CD4-positive, alpha-beta T cell treated with Interleukin-1 beta for 1 hour (primary cell): ENCODE measurements at regions not wholly inside any gene's neighbourhood (a gene's known extent, or its start where the extent isn't known, plus 50 kb on each side); places are given as distances from the start of the nearest gene placed in this dataset.
"Not testable (repeated sequence)": the region's sequence is repeated elsewhere in the genome, so short reads cannot be mapped to it uniquely, and the experiment has no call there.

Experiments used
- DNase-seq, 2 donors: peaks; one replicate each; pipeline ENCODE4 v3.0.0-alpha.2; 2020 to 2022

DNA sequence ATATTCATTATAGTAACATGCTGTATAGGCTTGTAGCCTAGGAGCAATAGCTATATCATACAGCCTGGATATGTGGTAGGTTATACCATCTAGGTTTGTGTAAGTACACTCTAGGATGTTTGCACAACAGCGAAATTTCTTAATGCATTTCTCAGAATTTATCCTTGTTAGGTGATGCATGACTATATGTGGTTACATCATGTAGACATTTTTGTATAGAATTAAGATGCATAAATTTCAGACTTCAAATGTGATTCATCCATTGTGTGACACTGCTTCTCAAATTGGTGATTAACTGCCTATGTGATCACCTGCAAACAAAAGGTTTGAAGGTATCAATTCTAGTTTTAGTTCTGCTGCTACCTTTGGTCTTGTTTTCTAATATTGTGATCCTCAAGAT, 1787.0 kb upstream of the PIK3C3 start:
- no peak for DNase-seq

DNA sequence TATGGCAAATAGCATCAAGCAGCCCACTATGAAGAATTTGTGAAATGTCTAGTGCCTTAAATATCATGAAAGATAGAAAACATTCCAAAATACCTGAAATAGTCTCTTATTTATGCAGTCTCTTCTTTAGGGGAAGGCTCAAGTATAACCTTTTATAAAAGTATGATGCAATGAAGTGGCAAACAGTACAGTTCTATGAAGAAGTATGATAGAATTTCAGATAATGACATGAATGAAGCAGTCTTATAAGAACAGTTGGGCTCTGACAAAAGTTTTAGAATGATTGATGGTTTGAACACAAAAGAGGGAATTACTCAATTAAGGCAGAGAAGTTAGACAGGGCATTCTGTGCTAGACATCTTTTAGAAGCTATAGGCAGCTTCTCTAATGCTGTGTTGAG, 1791.8 kb upstream of the PIK3C3 start:
- no peak for DNase-seq

DNA sequence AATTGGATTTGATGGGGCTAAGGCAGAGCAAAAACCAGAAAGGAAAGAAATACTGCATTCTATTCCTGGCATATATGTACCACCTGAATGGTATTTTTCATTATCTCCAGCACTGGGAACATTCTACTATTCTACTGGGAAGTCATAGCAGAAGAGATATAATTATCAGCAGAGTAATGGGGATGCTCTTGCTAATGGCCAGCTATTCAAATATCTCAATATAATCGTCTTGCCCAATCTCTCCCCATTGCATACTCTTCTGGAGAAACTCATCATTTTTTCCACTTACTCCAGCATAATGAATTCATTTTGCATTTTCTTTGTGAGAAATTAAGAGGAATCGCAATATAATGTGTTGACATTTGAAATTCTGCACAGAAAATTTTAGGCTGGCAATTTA, 1794.7 kb upstream of the PIK3C3 start:
- no peak for DNase-seq

DNA sequence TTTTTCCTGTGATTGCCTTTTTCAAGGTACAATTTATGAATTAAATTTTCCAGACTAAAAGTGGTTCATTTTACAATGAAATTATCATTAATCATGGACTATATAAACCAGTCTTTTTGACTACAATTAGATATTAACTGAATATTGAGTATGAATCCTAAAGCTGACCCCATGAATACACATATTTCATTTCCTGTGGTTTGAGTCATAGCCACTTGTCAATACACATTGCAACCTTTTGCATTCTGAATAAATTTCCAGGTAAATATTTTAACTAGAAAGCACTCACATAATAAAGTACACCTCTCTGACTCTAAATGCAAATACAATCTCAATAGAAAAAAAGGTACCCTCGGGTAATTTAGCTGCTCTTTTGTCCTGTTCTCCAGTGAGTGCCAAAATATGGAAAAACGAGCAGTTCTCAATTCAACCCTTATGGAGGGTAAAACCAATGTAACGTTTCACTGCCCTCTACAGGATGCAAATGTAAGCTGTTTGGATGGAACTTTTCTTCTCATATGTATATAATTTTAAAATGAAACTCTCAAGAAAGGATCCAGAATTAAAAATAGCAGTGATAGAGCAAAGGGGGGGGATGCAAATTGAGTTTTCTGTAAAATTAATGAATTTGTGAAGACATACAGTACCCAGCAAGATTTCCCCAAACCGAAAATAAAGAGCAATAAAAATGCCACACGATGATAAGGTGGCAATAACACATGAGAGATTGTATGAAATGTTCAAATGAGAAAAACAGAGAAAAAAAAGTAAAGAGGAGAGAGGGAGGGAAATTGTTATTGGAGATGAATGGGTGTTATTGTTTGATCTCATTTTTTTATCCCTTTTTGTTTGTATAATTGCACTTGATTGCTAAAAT, 1795.7 kb upstream of the PIK3C3 start:
- no peak for DNase-seq

DNA sequence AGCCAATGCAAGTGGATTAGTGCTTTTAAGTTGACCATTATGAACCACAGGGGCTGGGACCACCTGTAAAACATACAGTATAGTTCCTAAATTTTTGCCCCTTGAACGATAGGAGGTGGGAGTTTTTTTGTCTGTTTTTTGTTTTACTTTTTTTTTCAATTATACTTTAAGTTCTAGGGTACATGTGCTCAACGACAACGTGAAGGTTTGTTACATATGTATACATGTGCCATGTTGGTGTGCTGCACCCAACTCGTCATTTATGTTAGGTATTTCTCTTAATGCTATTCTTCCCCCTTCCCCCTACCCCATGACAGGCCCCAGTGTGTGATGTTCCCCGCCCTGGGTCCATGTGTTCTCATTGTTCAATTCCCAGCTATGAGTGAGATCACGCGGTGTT, 1797.9 kb upstream of the PIK3C3 start:
- DNase-seq, result no peak

DNA sequence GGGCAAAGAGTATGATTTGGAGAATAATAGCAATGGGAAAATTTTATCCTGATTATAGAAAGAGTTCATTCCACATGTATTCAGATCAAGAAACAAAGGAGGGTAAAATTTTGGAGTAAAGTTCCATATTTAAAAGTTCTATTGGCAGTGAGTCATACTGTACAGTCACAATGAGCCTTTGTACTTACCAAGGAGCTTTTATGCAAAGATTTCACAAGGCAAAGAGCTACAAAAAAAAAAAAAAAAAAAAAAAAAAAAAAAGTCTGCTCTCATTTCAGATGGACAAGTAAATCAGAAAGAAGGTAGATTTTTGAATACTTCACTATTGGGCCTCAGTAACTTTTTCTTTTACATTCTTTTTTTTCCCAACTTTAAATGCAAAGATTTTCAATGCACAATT, 1802.2 kb upstream of the PIK3C3 start:
- no peak for DNase-seq

DNA sequence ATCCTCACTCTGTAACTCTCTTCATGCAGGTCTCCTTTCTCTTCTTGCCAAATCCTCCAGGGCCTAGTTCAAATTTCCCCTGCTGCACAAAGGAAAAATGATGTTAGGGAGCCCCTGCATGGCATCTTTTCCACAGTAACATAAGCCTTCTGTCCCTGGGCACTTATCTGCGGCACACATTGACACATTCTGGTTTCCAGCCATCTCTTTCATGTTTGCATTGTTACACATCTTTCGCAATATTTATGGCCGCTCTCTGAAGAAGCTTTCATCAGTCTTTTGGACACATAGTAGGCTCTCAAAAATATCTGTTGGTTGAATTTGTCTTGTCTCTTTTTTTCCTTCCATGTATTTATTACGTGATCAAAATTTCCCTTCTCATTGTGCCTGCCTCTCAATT, 1806.1 kb upstream of the PIK3C3 start:
- no peak for DNase-seq

DNA sequence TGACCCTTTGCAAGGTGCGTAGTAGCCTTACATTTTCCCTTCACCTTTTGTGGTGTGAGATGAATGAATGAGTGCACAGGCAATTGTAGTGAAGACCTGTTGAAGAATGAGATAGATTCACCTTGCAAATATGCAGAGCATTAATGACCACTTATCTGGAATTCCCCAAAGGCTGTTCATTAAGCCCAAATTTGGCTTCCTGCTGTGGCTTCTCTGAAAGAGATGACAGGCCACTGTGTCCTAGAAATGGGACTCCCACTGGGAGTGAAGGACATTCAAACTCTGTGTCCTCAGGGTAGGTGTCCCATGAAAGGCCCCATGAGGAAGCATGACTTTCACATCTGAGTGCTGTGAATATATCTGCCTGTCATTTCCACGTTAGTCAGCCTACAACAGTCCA, 1821.8 kb upstream of the PIK3C3 start:
- no peak for DNase-seq

DNA sequence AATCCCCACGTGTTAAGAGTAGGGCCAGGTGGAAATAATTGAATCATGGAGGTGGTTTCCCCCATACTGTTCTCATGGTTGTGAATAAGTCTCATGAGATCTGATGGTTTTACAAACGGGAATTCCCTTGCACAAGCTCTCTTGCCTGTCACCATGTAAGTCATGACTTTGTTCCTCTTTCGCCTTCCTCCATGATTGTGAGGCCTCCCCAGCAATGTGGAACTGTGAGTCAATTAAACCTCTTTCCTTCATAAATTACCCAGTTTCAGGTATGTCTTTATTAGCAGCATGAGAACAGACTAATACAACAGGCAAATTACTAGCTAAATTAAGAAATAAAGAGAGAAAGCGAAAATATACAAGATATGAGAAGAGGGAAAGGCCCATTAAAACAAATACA, 1822.6 kb upstream of the PIK3C3 start:
- DNase-seq, result not testable (repeated sequence)

DNA sequence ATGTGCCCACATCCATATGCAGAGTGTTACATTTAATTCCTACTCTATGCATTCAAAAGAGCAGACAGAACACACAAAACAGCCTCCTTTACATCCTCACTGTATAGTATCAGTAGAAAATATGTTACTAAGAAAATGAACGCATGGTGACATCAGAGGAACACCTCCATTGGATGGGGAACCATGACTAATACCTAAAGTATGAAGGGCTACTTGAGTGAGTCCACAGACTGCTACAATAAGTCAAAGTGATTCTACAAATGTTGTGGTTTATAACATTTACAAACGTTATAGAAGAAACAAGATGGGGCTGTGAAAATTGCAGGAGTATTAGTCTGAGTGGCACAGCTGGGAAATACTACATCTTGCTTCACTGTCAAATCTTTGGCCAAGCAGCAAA, 1830.9 kb upstream of the PIK3C3 start:
- DNase-seq, result no peak

DNA sequence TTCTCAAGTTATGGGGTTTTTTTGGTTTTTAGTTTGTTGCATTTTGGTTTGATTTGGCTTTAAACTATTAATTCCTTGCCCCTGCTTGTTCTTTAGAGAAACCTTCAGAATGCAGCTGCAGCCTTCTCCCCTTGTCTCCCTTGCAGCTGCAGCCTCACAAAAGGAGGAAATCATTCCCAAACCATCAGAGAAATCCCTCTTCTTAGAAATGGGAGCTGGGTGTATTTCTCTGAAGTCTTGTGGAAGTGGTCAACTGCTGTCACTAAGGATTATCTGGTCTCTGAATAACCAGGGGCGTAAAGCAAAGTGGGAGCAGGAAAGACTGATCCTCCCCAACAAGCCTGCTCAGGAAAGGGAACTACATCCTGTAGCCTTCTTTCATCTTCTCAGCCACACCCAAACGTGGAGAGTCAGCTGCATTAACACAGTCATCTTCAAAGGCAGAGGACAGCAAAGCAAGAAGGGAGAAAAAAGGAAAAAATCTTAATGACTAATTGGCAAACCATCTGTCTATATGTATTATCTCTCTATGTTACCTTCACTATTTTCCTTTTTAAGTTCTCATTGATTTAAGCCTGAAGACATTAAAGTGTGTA, 1834.1 kb upstream of the PIK3C3 start:
- no peak for DNase-seq

DNA sequence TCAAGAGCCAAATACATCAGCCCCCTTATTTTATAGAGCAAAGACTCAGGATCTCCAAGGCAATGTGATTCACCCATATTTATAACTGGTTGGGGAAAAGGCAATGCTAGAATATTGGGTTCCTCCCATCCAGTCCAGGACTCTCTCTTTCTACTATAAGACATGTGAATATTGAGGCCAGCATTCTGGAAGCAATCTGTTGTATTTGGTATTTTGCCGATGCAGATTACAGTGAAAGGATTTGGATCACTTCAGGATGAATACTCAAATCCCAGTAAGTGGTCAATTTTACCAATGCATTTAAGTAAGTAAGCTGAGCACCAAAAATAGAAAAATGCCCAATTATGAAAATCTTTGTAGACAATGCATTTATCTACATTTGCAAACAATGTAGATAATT, 1834.7 kb upstream of the PIK3C3 start:
- no peak for DNase-seq

DNA sequence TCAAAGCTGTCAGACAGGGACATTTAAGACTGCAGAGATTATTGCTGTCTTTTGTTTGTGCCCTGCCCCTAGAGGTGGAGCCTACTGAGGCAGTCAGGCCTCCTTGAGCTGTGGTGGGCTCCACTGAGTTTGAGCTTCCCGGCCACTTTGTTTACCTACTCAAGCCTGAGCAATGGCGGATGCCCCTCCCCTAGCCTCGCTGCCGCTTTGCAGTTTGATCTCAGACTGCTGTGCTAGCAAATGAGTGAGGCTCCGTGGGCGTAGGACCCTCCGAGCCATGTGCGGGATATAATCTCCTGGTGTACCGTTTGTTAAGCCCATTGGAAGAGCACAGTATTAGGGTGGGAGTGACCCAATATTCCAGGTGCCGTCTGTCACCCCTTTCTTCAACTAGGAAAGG, 1835.5 kb upstream of the PIK3C3 start:
- not testable (repeated sequence) for DNase-seq

DNA sequence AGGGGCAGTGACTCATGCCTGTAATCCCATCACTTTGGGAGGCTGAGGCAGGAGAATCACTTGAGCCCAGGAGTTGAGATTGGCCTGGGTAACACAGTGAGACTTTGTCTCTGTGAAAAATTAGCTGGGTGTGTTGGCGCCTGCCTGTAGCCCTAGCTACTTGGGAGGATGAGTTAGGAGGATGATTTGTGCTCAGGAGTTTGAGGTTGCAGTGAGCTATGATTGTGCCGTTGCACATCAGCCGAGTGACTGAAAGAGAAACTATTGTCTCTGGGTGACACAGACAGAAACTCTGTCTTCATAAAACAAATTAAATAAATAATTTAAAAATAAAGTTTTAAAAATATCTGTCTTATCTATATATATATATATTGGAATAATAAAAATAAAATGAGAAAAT, 1844.6 kb upstream of the PIK3C3 start:
- DNase-seq, result no peak

DNA sequence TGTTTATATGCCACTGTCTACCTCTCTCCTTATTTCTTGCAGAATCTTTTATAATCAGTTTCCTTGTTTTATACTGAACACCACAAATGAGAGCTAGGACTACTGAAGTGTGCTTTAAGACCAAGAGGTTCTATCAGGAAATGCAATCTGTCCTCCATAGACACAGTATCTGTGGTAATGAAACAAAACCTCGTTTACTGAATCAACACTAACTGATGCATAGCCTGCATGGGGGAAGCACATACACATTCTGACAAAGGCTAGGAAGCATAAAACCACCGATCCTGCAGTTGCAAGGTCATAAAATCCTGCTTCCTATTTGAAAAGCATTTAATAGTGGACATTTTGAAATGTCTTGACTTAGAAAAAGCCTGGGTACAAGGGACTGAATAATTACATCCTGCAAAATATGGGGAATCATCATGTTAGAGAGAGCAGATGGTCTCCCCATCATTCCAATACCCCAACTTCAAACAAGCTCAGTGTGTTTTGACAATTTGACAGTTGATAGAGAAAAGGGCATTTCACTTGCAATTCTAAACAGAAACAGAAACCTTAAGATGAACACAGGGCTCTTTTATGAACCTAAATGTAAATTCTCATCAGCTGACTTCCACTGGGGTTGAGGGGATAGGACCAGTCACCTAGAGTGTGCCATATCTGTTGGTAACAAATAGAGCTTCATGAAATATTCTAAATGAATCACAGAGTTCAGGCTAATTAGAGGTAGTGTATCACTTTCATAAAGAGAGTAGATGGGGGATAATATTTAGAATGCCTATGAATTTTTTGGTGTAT, 1845.6 kb upstream of the PIK3C3 start:
- DNase-seq, result no peak

DNA sequence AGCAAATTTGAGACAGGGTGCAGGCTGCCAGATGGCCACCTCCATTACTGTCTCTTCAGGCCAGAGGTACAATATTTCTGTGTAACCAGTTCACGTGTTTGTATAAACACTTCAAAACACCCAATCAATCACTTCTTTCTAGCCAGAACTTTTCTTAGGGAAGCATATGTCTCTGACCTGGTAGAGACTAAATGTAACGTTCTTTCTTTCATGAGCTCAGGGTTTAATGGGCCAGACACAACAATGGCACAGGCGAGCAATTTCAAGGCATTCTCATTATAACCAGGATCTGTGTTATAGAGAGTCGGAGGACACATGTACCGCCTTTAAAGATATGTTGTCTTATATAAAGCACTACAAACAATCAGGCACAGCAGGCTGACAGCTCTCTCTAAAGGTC, 1846.4 kb upstream of the PIK3C3 start:
- no peak for DNase-seq

DNA sequence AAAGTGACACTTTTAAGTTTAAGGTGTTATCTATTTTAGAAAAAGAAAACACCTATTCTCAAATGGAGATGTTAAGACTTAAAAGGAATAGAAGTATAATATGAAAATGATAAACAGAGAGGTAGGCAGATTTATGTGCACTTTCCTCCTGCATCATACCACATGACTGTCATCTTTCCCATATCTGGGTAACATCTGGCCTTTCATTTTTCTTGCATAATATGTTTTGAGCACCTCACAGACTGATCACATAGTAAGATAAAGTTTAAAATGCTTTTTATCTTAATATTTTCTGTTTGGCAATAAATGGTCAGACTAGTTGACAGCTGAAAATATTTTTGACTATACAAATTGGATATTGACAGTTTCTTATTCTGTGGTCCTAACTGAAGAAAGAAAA, 1852.1 kb upstream of the PIK3C3 start:
- DNase-seq, result no peak

DNA sequence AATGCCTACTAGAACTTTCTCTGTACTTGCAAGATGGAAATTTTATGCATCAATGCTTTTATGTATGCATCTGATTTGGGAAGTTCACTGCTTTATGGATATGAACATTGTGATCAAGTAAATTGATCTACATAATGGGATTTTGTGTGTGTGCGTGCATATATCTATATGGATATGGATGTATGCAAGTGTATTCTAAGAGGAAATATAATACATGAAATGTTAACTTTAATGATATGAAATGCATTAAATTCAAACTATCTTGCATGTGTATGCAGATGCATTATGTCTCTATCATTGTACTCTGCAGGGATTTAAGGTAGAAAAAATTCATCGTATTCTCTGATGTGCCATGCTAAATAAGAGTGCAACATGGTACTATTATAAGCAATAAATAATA, 1855.4 kb upstream of the PIK3C3 start:
- DNase-seq, result no peak

DNA sequence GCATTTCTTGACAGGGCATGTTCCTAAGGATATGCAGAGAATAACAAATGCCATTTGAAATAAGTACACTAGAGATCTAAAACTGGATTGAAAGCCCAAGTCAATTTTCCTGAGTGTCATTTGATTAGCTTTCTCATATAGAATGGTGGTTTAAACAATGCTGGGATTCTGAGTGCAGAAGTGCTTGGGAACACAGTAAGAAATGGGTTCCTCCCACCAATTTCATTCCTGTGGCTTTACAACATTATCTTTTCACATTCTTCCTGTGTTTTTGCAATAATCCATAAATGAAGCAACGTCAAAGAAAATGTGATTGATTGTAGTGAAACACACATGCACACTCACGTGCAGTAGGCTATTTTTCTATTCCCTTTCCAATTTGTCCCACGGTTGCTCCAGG, 1858.4 kb upstream of the PIK3C3 start:
- no peak for DNase-seq

DNA sequence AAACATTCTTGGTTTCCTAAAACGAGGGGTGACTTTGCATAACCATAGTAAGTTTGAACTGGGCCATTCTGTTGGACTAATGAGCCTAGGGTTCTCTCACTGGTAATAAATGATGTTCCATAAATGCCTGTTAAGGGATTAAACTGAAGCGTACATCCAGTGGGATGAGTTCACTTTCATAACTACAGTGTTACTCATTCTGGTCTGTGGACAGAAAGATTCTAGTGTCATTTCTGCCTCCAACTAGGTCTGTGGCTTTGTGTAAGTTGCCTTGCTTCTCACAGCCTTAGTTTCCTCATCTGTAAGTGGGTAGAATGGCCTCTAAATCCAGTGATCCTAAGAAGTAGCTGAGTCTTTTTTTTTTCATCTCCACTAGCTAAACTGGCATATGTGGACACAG, 1860.6 kb upstream of the PIK3C3 start:
- DNase-seq, result no peak

DNA sequence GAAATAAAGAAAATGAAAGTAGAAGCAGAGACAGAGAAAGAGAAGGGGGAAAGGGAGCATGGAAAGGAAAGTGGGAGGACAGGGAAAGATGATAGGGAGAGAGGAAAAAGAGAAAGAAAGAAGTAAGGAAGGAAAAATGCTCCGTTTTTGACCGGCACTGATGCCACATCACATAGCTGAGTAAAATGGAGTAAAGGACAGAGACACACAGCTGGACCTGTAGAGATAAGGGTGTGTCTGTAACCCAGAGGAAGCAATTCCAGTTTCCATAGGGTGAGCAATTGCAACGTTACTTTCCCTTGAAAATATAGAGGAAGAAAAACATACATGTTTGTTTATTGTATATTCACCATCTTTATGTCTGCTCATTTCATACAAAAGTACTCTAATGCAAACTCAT, 1866.9 kb upstream of the PIK3C3 start:
- no peak for DNase-seq

DNA sequence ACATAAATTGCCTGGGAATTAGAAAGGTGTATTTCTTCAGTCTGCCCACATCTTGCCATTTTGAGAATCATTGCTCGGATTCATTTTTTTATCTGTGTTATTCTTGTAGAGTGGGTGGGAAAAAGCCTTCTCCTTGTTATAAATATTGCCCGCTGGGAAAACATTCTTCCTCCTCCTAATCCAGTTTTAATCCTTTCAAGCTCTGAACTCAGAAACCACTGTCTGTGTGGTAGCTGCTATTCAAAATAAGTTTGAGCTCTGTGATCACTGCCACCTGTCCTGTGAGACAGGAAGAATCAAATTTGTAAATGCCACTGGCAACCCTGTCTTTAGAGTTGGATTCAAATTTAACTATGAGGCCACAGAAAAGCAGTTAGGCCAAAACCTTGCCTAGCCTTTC, 1875.2 kb upstream of the PIK3C3 start:
- DNase-seq, result no peak

DNA sequence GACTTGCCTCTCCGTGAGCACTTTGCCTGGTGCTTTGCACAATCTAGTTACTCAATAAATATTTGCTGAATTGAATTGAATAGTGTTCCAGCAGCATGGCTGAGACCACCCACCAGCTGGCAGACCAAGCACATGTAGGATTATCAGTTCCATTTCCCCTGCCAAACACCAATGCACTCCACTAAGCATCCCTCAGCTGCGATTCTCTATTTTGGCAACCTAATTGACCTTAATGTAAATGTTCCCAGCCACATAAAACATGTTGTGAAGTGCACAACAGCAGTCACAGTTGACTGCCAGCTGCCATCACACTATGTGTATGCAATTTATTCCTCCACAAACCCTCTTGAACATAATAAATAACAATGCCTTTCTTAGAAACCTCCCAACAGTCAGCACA, 1879.4 kb upstream of the PIK3C3 start:
- no peak for DNase-seq

DNA sequence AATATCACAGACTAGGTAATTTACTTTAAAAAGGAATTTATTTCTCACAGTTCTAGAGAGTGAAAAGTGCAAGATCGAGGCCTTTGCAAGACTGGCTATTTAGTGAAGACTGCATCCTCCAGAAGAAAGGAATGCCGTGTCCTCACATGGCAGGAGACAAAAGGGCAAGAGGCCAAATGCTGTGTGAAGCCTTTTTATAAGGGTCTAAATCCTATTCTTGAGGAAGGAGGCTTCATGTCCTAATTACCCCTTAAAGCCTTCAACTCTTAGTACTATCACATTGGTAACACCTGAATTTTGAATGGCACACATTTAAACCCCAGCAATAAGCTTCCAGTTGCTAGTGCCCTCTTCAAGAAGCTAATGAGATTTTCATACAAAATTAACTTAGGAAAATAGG, 1882.3 kb upstream of the PIK3C3 start:
- no peak for DNase-seq
